GM18505 (cell line): ENCODE measurements at regions not wholly inside any gene's neighbourhood (a gene's known extent, or its start where the extent isn't known, plus 50 kb on each side); places are given as distances from the start of the nearest gene placed in this dataset.

Source experiments
- ATAC-seq: cut with Tn5 transposase; IDR thresholded peaks from one replicate; pipeline ENCODE4 v1.9.1; 2021; ENCODE audit not compliant: unreplicated experiment
- POLR2A ChIP-seq: IDR thresholded peaks from 4 replicates; pipeline ENCODE4 v1.6.1; 2011; ENCODE audit warnings: borderline replicate concordance; ENCODE audit not compliant: insufficient read depth, insufficient read length; ENCODE audit errors: extremely low read depth

GRCh38 chr13:40169476-40169875 lies 497.0 kb downstream of the FOXO1 start:
- ATAC-seq, result no peak
- no peak for TF ChIP-seq POLR2A

- TF ChIP-seq POLR2A, result no peak
- no peak for ATAC-seq
These were observed 496.4 kb downstream of the FOXO1 start for GRCh38 chr13:40170091-40170490.

GRCh38 chr13:40170982-40171381 lies 495.5 kb downstream of the FOXO1 start:
- no peak for TF ChIP-seq POLR2A
- ATAC-seq, result no peak

- no peak for TF ChIP-seq POLR2A
- no peak for ATAC-seq
These were observed 494.9 kb downstream of the FOXO1 start for GRCh38 chr13:40171566-40171965.

- no peak for TF ChIP-seq POLR2A
- ATAC-seq, result no peak
These were observed 494.3 kb downstream of the FOXO1 start for GRCh38 chr13:40172149-40172591.

GRCh38 chr13:40172878-40173277 lies 493.6 kb downstream of the FOXO1 start:
- ATAC-seq, result no peak
- TF ChIP-seq POLR2A, result no peak

GRCh38 chr13:40175639-40176038 lies 490.8 kb downstream of the FOXO1 start:
- ATAC-seq, result no peak
- TF ChIP-seq POLR2A, result no peak

GRCh38 chr13:40176242-40176641 lies 490.2 kb downstream of the FOXO1 start:
- no peak for TF ChIP-seq POLR2A
- ATAC-seq, result no peak

- TF ChIP-seq POLR2A, result no peak
- no peak for ATAC-seq
These were observed 488.3 kb downstream of the FOXO1 start for GRCh38 chr13:40178130-40178529.

GRCh38 chr13:40179445-40180281 lies 486.8 kb downstream of the FOXO1 start:
- TF ChIP-seq POLR2A, result no peak
- ATAC-seq, result no peak

GRCh38 chr13:40180776-40181175 lies 485.7 kb downstream of the FOXO1 start:
- no peak for ATAC-seq
- no peak for TF ChIP-seq POLR2A

GRCh38 chr13:40181203-40181845 lies 485.1 kb downstream of the FOXO1 start:
- no peak for ATAC-seq
- no peak for TF ChIP-seq POLR2A

- no peak for ATAC-seq
These were observed 483.9 kb downstream of the FOXO1 start for GRCh38 chr13:40182591-40182990.

GRCh38 chr13:40185414-40185813 lies 481.0 kb downstream of the FOXO1 start:
- TF ChIP-seq POLR2A, result no peak
- ATAC-seq, result no peak

More at GRCh38 chr13:40182591-40182990, 483.9 kb downstream of the FOXO1 start:
- TF ChIP-seq POLR2A, result no peak
